ENCODE measurements at regions not wholly inside any gene's neighbourhood (a gene's known extent, or its start where the extent isn't known, plus 50 kb on each side); places are given as distances from the start of the nearest gene placed in this dataset.

GRCh38 chr3:180854887-180855286 is 57.6 kb upstream of the FXR1 start:
- no peak for TF ChIP-seq REST (IDR thresholded peaks at IDR 0.05; ENCODE audit: insufficient replicate concordance, low read depth)
- no peak for TF ChIP-seq POLR2AphosphoS5 (IDR thresholded peaks at IDR 0.05; ENCODE audit: low read depth)
- TF ChIP-seq GABPA (IDR thresholded peaks at IDR 0.05; ENCODE audit: low read depth), result no peak
- TF ChIP-seq CTCF (IDR thresholded peaks at IDR 0.05; ENCODE audit: insufficient read depth, low read length), result no peak
- TF ChIP-seq SPI1 (IDR thresholded peaks at IDR 0.05; ENCODE audit: borderline replicate concordance, low read depth), result no peak
- H3K4me3 ChIP-seq (replicated peaks; ENCODE audit: insufficient read depth, low read length), result no peak overlapping the region
- no peak overlapping the region for H3K27ac ChIP-seq (replicated peaks)
- DNase-seq (ENCODE audit: low read depth in 1 of 2, low spot score in 1 of 2), result no peak
- no peaks in the 10 kb centered on the region for H3K27me3 ChIP-seq (ENCODE audit: insufficient read depth, poor library complexity, severe bottlenecking)

GRCh38 chr3:180855364-180855763 is 57.1 kb upstream of the FXR1 start:
- no peak overlapping the region for H3K27ac ChIP-seq (replicated peaks)
- DNase-seq (ENCODE audit: low read depth in 1 of 2, low spot score in 1 of 2), result no peak

GRCh38 chr3:180855956-180856355 is 56.5 kb upstream of the FXR1 start:
- no peak for TF ChIP-seq CTCF (IDR thresholded peaks at IDR 0.05; ENCODE audit: insufficient read depth, low read length)
- H3K27me3 ChIP-seq (ENCODE audit: insufficient read depth, poor library complexity, severe bottlenecking), result no peaks in the 10 kb centered on the region
- H3K4me3 ChIP-seq (replicated peaks; ENCODE audit: insufficient read depth, low read length), result no peak overlapping the region
- no peak overlapping the region for H3K27ac ChIP-seq (replicated peaks)
- no peak for DNase-seq (ENCODE audit: low read depth in 1 of 2, low spot score in 1 of 2)

More at GRCh38 chr3:180855364-180855763, 57.1 kb upstream of the FXR1 start:
- no peaks in the 10 kb centered on the region for H3K27me3 ChIP-seq (ENCODE audit: insufficient read depth, poor library complexity, severe bottlenecking)
- H3K4me3 ChIP-seq (replicated peaks; ENCODE audit: insufficient read depth, low read length), result no peak overlapping the region
- TF ChIP-seq GABPA (IDR thresholded peaks at IDR 0.05; ENCODE audit: low read depth) (no peak), REST (IDR thresholded peaks at IDR 0.05; ENCODE audit: insufficient replicate concordance, low read depth) (no peak), SPI1 (IDR thresholded peaks at IDR 0.05; ENCODE audit: borderline replicate concordance, low read depth) (no peak)

GRCh38 chr3:180860180-180860858 is 52.2 kb upstream of the FXR1 start:
- Histone ChIP-seq H3K27me3 (ENCODE audit: insufficient read depth, poor library complexity, severe bottlenecking) (no peaks in the 10 kb centered on the region), H3K4me3 (replicated peaks; ENCODE audit: insufficient read depth, low read length) (no peak overlapping the region), H3K27ac (replicated peaks) (no peak overlapping the region)
- TF ChIP-seq CTCF (IDR thresholded peaks at IDR 0.05; ENCODE audit: insufficient read depth, low read length), result no peak
- peak; percentile 62 for TF ChIP-seq SPI1 (IDR thresholded peaks at IDR 0.05; ENCODE audit: borderline replicate concordance, low read depth)
- no peak for DNase-seq (ENCODE audit: low read depth in 1 of 2, low spot score in 1 of 2)
